HPDE6-E6E7 (cell line): ENCODE measurements at regions not wholly inside any gene's neighbourhood (a gene's known extent, or its start where the extent isn't known, plus 50 kb on each side); places are given as distances from the start of the nearest gene placed in this dataset.

Experiments used
- DNase-seq: peaks from one replicate; pipeline ENCODE4 v3.0.0; 2011; ENCODE audit warnings: missing footprints; ENCODE audit errors: extremely low spot score

DNA sequence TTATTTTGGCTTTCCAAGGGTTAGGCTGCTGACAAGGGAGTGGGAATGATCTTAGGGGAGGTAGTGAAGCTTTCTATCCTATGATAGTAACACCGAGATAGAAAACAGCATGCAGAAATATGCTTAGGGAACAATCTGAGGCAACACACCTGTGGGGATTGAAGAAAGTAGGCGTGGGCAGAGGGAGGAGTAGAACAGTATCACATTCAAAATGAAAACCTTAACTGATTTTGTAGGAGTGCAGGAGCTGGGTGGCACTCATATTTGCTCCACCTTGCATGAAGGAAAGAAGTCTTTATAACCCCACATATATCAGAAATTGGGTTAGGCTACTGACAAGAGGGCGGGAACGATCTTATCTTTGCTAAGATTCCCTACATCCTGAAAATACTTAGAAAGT lies 762.2 kb upstream of the CNTNAP5 start:
- DNase-seq, result no peak

DNA sequence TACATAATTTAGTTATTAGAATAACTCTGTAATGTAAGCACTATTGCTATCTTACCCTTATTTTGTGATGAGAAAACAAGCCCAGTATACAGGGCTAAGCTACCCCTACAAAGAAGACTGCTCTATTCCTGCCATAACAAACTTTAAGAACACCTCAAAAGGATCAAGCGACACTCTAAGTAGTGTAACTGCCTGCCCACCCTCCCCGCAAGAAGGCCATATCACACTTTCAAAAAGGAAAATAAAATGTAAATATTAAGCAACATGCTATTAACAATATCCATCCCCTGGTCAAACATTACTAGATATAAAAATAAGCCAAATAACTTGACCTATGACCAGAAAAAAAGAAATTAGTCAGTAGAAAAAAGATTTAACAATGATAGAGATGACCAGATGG lies 741.7 kb upstream of the CNTNAP5 start:
- DNase-seq, result no peak

DNA sequence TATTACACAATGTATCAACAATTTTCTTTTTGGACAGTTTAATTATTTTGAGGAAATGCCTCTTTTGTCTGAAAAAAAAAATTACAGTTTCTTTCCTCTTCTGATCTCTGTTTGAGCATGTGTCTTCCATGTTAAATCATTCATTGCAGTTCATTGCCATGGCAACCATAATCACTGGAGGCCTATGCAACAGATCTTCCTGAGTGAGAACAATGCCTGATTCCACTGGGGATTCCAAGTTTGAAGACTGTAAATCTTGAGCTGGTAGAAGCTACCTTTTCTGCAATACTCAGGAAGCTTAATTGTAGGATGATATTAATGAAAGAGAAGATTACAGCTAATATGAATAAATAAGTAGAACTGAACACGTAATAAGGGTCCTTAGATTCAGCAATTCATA lies 721.4 kb upstream of the CNTNAP5 start:
- DNase-seq, result no peak
